OCI-LY1 (cell line): ENCODE measurements at regions not wholly inside any gene's neighbourhood (a gene's known extent, or its start where the extent isn't known, plus 50 kb on each side); places are given as distances from the start of the nearest gene placed in this dataset.

Source experiments
- EZH2 ChIP-seq: fragments of 200-600 bp; sonication (generic), shearing (Covaris generic); IDR thresholded peaks from 2 replicates; pipeline ENCODE4 v1.8.0; 2017; ENCODE audit warnings: borderline replicate concordance, mixed run types, mild to moderate bottlenecking, antibody characterized with exemption, low read length, moderate library complexity, mixed read lengths
- TF ChIP-seq, protein P1 (sequence below): fragments of 200-600 bp; sonication (generic), shearing (Covaris generic); IDR thresholded peaks from 2 replicates; pipeline ENCODE4 v1.5.1; 2017; ENCODE audit warnings: mild to moderate bottlenecking, antibody characterized with exemption, low read length, moderate library complexity, mixed read lengths

DNA sequence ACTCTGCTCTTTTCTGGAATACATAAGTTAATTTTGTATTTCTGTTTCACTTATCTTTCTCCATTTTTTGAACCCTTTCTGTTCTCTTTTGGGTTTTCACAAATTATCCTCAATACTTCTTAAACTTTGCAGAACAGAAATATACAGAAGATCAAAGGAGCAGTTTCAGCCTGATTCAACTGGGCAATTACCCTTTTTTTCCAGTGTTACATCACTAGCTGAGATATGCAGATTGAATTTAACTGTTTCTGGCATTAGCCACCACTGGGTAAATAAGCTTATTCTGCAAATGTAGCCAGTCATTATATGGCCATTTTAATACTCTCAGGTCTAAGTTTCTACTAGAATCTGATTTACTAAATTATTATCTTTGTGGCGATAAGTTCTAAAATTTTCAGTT is 66.9 kb upstream of the GRID2 start:
- TF ChIP-seq, protein P1, sequence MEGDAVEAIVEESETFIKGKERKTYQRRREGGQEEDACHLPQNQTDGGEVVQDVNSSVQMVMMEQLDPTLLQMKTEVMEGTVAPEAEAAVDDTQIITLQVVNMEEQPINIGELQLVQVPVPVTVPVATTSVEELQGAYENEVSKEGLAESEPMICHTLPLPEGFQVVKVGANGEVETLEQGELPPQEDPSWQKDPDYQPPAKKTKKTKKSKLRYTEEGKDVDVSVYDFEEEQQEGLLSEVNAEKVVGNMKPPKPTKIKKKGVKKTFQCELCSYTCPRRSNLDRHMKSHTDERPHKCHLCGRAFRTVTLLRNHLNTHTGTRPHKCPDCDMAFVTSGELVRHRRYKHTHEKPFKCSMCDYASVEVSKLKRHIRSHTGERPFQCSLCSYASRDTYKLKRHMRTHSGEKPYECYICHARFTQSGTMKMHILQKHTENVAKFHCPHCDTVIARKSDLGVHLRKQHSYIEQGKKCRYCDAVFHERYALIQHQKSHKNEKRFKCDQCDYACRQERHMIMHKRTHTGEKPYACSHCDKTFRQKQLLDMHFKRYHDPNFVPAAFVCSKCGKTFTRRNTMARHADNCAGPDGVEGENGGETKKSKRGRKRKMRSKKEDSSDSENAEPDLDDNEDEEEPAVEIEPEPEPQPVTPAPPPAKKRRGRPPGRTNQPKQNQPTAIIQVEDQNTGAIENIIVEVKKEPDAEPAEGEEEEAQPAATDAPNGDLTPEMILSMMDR, result no peak
- TF ChIP-seq EZH2, result no peak
